GM04504 (cell line): ENCODE measurements at regions not wholly inside any gene's neighbourhood (a gene's known extent, or its start where the extent isn't known, plus 50 kb on each side); places are given as distances from the start of the nearest gene placed in this dataset.
"Not testable (repeated sequence)": the region's sequence is repeated elsewhere in the genome, so short reads cannot be mapped to it uniquely, and the experiment has no call there.

Experiments
- DNase-seq: peaks from one replicate; pipeline ENCODE4 v3.0.0-alpha.2; 2012; ENCODE audit warnings: low read depth

DNA sequence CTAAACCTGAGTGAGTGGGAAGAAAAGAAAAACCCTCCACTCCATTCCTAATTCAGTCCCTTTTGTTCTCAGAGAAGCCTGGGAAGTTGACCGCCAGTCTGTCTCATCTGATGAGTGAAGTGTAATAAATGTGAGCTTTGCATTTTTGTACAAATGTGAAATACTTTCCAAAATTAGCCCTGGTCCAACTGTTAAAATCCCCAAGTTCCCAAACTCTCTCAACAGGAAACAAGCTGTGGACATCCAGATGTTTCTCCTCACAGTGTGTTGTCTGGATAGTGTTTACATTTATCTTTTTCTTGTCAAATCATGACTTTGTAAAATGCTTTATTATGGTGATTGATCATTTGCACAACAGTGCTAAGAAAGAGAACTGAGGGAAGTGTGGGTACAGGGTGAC is 145.1 kb downstream of the TM2D1 start:
- no peak for DNase-seq

DNA sequence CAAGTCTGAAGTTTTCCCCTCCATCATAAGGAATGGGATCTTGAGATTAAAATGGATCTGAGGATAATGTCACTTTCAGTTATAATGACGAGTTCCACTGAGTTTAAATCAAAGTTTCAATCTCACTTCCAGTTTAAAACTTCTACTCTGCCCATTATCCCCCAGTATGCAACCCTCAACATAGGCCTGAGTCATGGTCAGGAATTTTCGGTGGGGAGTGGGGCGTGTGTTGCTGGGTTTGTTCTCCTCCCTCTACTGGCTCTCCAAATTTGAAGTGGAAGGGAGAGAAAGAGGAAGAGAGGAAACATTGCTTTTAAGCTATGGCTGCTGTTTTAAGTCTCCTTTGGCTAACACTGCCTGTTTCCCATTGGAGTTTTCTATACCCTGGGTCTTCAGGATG is 152.9 kb downstream of the TM2D1 start:
- no peak for DNase-seq

DNA sequence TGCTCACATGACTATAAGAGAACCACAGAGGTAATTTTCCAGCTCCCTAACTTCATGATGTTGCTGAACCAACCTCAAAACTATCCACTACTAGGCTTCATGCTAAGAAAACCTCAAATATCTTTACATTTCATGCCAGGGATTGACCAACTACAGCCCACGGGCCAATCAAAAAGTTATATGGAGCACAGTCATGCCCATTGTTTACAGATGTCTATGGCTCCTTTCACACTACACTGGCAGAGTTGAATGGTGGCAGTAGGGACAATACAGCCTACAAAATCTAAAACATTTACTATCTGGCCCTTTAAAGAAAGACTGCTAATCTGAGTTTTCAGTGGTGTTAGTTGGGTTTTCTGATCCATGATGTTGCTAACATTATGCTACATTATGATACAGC is 154.8 kb downstream of the TM2D1 start:
- DNase-seq, result no peak

DNA sequence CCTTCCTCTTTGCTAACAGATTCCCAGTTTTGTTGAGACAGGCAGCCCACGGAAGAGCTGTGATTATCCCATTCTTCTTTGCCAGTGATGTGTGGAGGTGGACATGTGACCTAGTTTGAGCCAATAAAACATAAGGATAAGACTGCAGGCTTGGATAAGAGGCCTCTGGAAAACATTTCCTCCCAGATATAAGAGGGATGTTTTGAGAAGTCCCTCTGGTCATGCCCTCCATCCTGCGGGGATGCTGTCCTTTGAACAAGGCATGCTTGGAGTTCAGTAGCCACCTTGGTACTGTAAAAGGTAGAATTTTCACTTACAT is 155.7 kb downstream of the TM2D1 start:
- no peak for DNase-seq

DNA sequence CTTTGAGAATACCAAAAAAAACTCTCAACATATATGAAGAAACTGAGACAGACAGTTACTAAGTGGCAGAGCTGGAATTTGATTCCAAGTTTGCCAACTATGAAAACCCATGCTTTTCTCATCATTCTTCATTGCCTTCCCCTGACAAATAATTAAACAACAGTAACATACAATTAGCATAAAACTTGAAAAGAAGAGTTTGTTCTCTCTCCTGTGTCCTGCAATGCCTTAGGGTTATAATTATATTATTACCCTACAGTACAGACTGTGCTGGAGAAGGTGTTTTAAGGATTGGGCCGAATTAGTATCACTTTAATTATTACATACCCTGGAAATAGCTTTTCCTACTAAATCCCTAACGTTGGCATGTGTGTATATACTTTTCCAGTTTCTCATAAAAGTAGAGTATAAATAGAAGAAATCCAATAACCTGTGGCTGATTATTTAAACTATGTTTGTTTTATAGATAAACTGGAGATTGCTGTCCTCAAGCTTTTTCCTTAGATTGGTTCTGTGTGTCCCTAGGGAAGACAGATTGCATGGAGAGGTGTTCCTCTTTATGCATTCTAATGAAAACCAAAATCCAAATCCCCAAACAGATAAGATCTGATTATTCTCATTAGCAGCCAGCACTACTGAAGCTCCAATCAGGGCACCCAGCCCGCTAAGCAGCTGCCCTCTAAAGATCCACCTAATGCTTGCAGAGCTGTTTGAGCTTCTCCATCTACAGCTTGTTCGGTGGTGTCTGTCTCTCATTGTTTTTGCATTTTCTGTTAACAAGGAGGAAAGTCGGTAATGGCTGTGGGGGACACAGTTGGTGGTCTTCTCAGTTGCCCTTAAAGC is 156.3 kb downstream of the TM2D1 start:
- no peak for DNase-seq

DNA sequence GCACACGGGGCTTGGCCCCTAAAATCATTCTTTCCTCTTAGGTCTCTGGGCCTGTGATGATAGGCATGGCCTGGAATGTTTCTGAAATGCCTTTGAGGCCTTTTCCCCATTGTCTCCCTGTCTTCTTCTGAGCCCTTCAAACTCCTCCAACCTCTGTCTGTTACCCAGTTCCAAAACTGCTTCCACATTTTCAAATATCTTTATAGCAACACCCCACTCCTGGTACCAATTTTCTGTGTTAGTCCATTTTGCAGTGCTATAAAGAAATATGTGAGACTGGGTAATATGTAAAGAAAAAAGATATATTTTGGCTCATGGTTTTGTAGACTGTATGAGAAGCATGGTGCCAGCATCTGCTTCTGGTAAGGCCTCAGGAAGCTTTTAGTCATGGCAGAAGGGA is 158.8 kb downstream of the TM2D1 start:
- no peak for DNase-seq

DNA sequence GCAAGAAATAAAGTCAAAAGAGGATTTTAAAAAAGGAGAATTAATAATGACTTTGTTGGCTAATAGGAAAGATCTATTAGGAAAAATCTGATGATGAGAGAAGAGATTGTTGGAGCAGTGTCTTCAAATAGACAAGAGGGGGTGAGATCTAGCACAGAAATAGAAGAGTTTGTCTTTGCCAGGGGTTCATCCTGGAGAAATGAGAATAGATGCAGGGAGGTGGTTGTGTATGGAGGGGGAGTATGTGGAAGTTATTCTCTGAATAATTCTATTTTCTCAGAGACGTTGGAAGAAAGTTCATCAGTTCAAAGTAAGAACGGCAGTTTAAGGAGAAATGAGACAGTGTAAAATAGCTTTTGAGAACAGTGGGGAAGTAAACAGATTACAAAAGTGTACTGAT is 161.3 kb downstream of the TM2D1 start:
- DNase-seq, result no peak

DNA sequence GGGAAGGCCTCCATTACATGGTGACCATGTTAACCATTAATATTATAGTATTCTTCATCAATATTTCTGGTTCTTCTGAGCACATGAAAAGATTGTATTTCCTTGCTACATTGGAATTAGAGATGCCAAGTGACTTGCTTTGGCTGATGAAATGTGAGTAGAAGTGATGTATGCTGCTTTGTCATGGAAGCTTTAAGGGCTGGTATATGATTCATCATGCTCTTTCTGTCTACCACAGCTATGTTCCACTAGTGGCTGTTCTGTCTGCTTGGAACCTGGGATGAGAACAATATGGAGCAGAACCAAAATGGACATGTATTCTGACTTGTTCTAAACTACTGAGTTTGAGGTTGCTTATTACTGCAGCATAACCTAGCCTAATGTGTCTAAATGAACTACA is 163.3 kb downstream of the TM2D1 start:
- no peak for DNase-seq

DNA sequence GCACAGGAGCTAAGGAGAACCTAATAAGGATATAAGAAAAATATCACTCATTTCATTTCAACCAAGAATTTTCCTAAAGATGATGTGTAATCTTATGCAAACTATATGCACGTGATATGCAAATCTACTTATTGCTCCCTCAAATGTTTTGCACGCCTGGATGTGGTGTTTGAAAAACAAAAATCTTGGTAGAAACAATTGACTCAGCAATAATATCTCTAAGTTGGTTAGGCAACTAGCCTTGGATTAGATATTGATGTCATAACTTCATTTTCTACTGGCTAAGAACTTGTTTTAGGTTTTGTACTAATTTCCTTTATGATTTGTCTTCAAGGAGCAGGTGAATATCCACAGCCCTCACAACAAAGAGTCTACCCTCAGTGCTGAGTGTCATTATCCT is 164.6 kb downstream of the TM2D1 start:
- DNase-seq, result no peak

DNA sequence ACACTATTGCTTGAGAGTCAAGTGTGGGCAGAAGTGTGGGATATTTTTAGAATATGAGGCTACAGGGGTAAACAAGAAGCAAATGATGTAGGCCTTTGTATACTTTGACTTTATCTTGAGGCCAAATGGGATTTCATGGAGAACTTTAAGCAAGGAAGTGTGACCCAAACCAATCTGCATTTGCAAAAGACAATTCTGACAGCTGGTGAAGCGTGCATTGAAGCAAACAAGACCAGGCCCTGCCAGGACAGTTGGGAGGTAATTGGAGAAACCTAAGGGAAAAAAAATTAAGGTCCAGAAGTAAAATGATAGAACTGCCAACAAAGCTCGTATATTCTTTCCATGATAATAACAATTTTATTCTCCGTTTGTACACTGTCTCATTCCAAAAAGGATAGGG is 168.3 kb downstream of the TM2D1 start:
- DNase-seq, result no peak

DNA sequence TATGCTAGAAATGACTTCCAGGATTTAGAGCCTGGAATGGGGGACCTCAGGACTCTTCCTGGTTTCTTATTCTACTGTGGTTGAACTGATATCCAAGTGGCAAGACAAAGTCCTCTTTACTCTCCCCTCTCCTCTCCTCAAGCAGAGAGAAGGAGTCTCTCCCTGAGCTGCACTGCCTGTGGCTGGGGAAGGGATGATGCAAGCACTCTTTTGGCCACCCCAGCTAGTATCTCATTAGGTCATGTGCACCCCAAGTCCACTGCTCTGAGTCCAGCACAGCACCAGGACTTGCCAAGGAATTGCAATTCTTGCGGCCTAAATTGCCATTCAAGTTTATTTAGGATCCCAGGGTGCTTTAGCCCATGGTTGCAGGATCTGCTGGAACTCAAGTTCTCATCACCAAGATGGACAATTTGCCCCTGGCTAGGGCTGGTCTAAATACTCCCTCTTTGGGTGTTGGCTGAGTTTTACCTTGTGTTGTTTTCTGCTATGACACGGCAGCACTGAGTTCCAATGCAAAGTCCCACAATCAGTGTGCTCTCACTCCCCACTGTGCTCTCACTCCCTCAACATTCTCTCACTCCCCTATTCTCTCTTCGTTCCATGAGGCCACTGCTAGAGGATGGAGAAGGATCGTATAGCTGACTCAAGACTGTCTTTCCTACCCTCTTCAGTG is 172.2 kb downstream of the TM2D1 start:
- no peak for DNase-seq

DNA sequence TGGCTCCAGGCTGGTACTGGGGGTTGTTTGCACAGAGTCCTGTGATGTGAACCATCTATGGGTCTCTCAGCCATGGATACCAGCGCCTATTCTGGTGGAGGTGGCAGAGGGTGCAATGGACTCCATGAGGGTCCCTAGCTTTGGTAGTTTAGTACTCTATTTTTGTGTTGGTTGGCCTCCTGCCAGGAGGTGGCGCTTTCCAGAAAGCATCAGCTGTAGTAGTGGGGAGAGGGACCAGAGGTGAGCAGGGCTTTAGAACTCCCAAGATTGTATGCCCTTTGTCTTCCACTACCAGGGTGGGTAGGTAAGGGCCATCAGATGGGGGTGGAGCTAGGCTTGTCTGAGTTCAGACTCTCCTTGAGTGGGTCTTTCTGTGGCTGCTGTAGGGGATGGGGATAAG is 177.6 kb downstream of the TM2D1 start:
- DNase-seq, result not testable (repeated sequence)

DNA sequence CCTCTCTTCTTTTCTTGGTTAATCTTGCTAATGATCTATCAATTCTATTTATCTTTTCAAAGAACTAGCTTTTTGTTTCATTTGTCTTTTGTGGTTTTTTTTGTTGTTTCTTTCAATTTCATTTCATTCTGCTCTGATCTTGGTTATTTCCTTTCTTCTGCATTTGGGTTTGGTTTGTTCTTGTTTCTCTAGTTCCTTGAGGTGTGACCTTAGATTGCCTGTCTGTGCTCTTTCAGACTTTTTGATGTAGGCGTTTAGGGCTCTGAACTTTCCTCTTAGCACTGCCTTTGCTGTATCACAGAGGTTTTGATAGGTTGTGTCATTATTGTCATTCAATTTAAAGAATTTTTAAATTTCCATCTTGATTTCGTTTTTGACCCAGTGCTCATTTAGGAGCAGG is 180.1 kb downstream of the TM2D1 start:
- not testable (repeated sequence) for DNase-seq

DNA sequence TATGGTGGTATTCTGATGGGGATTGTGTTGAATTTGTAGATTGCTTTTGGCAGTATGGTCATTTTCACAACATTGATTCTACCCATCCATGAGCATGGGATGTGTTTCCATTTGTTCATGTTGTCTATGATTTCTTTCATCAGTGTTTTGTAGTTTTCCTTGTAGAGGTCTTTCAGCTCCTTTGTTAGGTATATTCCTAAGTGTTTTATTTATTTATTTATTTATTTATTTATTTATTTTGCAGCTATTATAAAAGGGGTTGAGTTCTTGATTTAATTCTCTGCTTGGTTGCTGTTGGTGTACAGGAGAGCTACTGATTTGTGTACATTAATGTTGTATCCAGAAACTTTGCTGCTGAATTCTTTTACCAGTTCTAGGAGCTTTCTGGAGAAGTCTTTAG is 181.4 kb downstream of the TM2D1 start:
- not testable (repeated sequence) for DNase-seq

DNA sequence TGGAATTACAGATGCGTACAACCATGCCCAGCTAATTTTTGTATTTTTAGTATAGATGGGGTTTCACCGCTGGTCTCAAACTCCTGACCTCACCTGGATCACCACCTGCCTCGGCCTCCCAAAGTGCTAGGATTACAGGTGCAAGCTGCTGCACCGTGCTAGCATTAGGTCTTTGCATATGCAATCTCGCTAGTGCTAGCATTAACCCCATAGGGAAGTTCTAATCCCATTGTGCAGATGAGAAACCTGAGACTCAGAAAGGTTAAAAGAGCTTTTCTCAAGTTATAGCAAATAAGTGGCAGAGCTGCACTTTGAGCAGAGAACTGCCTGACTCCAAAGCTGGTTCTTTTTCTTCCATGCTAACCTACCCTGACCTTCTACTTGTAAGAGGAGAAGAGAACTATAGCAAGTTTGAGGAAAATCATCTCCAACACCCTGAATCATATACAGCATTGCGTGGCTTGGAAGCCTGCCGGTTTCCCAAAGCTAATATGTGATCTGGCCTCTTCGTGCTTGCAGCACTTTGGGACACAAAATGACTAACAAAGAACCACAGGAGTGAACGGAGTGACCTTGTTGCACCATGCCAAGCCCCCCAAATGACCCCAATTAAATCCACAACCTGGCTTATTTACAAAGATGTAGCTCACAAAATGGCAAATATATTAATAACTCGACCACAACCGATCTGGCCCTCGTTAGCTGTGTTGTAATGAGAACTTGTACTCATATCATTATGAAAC is 185.1 kb downstream of the TM2D1 start:
- DNase-seq, result peak; percentile 40

DNA sequence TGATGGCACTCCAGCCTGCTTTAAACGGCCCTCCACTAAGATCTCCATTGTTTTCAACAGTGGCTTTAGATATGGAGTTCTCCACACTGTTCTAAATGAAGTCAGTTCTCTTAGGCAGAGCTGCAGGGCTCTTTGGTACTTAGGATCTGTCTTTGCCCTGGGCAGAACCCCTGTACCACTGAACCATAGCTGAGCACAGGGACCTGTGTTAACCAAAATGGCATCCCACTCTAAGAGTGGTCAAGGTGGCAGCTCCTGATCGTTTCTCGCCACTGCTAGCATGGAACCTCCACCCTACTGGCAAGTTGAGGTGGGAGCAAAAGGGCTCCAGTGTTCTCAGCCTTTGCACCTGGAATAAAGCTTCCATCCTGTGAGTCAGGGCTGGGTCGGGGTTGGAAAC is 186.7 kb downstream of the TM2D1 start:
- no peak for DNase-seq

DNA sequence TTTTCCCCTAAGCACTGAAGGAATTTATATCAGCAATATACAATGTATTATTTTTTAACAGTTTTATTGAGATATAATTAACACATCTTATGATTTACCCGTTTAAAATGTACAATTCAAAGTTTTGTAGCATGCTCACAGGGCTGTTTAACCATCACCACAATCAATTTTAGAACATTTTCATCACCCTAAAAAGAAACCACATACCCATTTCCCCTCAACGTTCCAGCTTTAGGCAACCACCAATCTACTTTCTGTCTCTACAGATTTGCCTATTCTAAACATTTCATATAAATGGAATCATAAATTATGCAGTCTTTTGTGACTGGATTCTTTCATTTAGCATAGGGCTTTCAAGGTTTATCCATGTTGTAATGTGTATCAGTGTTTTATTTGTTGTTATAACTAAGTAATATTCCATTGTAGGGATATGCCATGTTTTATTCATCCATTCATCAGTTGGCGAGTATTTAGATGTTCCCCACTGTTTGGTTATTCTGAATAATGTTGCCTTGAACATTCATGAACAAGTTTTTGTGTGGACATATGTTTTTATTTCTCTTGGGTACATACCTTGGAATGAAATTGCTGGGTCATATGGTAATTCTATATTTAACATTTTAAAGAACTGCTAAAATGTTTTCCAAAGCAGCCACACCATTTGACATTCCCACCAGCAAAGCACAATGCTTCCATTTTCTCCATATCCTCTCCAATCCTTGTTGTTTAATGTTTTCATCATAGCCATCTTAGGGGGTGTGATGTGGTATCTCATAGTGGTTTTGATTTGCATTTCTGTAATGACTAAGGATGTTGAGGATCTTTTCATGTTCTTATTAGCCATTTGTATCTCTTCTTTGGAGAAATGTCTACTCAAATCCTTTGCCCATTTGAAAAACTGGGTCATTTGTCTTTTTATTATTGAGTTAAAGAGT is 188.5 kb downstream of the TM2D1 start:
- DNase-seq, result no peak

DNA sequence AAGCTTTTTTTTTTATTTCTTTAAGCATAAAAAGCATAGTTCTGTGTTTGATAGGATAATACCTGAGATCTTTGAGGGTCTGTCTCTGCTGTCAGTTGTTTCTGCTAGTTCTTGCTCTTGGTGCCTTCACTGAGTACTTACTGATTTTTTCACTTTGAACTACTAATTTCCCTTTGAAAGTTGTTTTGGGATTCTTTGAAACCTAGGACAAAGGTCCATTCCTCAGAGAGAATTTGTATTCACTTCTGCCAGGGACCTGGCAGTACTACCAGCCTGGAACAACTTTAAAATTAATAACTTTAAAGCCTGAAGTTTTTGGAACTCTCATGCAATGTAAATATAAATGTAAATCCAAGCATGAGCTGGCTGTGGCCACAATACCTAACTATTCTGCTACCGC is 190.1 kb downstream of the TM2D1 start:
- no peak for DNase-seq

DNA sequence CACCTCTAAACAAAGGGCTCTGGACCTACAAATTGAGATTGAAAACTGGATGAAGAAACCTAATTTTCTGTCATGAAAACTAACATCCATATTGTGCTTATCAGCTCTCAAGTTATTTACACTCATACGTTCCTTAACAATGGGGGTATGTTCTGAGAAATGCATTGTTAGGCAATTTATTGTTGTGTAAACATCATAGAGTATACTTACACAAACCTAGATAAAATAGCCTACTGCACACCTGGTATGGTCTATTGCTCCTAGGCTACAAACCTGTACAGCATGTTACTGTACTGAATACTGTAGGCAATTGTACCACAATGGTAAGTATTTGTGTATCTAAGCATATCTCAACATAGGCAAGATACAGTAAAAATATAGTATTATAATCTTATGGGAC is 191.4 kb downstream of the TM2D1 start:
- no peak for DNase-seq

DNA sequence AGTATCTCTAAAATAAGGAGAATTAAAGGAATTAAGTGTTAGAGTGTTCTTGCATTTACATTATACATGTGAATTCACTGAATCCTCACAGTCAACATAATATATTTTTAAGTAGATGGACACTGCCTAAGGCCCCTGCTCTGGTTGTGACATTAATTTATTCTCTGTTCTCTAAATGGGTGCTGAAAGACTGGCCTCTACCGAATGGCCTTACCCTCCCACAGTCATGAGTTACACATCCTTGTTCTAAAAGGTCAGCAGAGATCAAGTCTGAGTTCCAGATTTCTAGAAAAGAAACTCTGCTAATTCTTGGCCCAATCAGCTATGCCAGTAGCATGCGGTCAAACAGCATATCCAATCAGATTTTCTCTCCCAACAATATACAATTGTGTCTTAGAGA is 193.2 kb downstream of the TM2D1 start:
- DNase-seq, result no peak

DNA sequence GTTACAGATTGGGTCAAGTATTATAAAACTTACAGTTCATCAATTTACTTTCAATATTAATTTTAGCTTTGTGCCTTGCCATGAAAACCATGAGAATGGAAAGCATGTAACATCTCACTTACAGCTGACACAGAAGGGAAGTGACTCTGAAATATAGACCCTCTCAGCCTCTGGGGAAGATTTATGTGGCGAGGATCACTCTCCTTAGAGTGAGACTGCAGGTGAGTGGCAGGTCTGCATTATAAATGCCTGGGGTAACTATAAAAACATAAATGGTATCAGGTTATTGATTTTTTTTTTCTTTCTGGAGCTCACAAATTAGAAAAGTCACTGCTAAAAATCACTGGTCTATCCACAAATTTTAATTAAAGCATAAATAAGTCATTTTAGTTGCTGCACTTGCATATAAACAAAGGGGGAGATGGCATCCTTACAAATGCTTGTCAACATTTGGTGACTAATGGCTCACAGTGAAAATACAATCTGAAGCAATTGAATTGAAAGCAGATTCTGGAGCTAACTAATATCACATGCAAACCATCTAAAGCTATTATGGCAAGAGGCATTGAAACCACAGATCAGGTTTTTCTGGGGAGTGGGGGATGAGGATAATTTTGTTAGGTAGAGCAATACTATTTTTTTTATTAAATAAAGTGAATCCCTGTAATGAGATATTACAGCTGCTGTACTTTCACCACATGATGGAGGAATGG is 200.9 kb downstream of the TM2D1 start:
- DNase-seq, result no peak
